ENCODE measurements at regions not wholly inside any gene's neighbourhood (a gene's known extent, or its start where the extent isn't known, plus 50 kb on each side); places are given as distances from the start of the nearest gene placed in this dataset.
"Not testable (repeated sequence)": the region's sequence is repeated elsewhere in the genome, so short reads cannot be mapped to it uniquely, and the experiment has no call there.

- TF ChIP-seq CTCF (IDR thresholded peaks at IDR 0.05; ENCODE audit: low read depth, low read length, poor library complexity, severe bottlenecking); EZH2phosphoT487 (IDR thresholded peaks at IDR 0.05; ENCODE audit: borderline replicate concordance, low read length): not testable (repeated sequence)
These were observed 73.0 kb upstream of the AGTPBP1 start for GRCh38 chr9:85814800-85815199.

Measured in DOHH2 (cell line).